LHCN-M2 (cell line): ENCODE measurements at regions not wholly inside any gene's neighbourhood (a gene's known extent, or its start where the extent isn't known, plus 50 kb on each side); places are given as distances from the start of the nearest gene placed in this dataset.

ENCODE experiments used
- DNase-seq: peaks from one replicate; pipeline ENCODE4 v3.0.0-alpha.2; 2012; ENCODE audit warnings: low read depth

DNA sequence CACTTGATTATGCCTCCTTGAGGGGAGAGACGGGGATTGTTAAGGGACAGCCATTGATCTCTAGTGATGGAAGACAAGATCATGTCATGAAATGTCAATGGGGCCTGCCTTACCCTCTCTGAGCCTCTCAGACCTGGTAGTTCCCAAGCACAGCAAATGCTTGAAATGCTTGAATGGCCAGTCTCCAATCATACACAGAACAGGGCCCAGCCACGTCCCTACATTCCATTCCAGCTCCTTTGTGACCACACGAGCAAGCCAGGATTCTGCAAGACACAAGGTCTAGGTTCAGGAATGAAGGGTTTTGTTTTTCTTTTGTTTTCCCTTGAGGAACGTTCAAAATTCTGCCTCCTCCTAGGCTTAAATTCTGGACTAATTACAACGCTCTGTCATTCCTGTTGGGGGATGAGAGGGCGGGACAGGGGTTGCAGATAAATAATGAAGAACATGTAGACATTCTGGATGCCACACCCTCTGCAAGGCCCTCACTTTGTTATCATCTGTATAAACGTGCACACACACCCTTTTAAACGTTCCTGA lies 98.1 kb upstream of the YPEL5 start:
- DNase-seq: no peak

DNA sequence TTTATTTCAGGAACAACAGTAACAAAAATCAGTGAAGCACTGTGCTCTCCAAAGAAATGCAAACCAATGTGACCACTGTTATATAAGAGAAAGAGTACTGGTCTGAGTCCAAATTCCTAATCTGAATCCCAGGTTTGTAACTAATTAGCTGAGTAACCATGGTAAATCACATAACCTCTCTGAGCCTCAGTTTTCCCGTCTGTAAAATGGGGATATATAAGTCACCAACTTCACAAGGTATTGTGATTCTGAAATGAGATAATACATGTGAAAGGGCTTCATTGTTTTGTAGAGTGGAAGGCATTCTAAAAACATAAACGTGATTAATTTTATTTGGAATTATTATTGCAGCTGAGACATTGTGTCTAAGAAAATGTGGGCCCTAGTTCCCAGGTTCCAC lies 91.3 kb upstream of the YPEL5 start:
- DNase-seq: no peak

DNA sequence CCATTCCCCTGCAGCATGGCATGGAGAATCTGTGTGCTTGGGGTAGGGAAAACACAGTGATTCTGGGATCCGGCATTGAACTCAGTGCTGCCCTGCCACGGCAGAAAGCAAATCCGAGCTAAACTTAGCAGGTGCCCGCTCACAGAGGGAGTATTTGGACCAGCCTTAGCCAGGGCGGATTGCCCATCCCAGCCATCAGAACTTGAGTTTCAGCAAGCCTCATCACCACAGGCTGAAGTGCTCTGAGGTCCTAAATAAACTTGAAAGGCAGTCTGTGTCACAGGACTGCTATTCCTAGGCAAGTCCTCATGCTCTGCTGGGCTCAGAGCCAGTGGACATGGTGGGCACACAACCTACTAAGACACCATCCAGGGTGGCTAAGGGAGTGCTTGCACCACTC lies 86.2 kb upstream of the YPEL5 start:
- DNase-seq: no peak

DNA sequence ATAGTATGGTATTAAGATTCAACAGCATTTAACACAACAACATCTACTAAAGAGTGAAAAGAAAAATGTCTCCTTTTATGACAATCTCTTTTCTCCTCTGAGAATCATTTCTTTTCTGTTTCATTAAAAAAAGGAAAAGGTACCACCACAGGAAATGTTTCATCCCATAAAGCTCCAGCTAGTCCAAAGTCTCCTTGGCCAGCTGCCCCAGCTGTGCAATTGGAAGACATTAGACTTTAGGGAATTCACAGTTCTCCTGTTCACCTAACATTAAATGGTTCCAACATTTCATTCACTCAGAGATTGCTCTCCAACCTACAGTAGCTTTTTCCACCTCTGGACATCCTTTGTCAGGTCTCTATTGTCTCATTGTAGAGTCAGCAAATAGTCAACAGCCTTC lies 78.7 kb upstream of the YPEL5 start:
- DNase-seq: no peak

DNA sequence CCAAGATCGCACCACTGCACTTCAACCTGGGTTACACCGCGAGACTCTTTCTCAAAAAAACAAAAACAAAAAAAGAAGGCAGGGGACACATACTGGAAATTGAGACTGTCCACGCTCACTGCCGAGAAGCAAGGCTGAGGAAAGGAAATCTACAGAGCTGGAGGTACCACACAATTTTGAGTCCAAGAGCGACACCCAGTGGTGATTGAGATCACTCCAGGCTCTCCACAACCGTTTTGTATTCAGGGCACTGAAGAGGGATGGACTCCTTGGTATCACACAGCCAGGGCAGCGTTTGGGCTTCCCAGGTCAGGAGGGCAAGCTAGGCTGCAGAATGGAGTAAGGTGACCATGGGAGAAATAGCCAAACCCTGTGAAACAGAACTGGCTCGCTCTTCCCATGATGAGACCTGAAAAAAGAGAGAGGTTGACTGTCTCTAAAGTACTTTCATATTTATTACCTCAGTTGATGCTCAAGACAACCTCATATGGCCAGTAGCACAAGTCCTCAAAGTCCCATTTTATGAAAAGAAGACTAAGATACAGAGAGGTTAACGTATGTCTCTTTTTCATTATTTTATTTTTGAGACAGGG lies 74.5 kb upstream of the YPEL5 start:
- peak; percentile 70 for DNase-seq

DNA sequence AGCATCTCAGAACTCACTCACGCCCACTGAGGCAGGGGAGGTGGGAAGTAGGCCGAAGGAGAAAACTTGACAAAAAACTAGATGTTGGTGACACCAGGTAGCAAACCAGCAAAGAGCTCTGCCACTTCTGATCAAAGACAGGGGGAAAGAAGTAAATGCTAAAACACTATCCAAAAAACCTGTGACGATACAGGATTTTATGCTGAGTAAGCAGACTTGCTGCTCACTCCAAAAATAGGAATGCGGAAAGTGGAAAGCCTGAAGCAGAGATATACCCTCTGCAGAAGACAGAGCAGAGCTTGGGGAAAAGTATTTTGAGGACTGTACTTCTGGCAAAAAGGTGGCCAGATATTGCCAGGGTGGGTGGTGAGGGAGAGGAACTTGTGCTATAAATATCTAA lies 73.3 kb upstream of the YPEL5 start:
- no peak for DNase-seq

DNA sequence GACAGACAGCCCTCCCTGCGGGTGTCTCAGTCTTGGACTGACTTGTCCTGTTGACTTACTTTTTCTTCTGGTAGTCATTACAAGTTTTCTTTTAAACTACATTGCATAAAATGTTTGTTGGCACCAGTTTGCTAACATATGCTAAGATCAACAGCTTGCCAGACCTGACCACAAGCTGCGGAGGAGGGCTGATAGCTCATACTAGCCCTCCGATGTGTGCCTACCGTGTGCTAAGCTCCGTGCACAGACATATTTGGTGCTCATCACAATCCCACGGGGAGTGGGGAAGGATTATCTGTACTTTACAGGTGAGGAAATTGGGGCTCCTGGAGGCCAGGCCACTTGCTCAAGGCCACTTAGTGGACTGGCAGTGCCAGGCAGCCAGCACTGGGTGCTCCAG lies 72.8 kb upstream of the YPEL5 start:
- no peak for DNase-seq

DNA sequence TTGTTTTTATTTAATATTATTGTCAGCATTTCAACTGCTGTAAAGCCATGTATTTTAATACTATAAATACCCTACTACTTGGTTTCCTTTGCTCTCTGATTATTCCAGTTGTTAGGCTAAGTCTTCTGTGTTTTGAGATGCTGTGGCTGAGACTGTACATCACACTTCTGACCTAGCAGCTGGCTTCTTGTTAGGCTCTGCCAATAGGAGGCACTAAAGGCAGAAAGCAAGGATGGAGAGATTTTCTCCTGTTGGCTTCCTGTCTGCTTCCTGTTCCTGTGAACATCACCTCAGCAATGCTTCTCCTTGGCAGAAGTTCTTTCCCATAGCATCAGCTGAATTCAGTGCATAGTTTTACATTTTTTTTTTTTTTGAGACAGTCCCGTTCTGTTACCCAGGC lies 68.3 kb upstream of the YPEL5 start:
- DNase-seq: no peak

DNA sequence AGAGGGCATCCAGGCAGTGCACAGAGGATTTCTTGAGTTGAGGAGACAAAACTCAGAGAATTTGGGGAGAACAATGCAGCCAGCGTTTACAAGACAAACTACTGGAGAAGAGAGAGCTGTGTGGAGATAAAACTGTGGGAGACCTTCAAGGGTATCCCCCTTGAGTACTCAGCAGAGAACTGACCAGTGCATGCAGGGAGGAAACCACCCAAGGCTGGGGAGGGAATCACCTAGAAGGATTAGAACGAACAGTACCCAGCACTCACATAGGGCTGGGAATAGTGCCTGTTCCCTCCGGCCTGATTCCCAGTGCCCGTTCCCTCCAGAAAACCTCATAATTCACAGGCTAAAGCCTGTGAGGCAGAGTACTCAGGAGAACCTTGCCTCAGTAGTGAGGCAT lies 61.9 kb upstream of the YPEL5 start:
- DNase-seq: no peak

DNA sequence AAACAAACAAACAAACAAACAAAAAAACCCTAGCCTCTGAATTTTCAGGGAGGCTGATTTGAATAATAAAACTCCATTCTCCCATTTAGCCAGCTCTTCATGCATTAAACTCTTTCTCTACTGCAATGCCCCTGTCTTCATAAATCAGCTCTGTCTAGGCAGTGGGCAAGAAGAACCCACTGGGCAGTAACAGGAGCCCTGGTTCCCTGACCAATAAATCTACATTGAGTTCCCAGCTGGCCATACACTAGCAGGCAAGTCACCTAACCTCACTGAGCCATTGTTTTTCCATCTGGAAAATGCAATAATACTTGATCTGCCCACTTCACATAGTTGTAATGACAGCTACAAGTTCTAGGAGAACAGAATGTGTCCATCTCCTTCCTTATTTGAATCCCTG lies 57.6 kb upstream of the YPEL5 start:
- DNase-seq: no peak

DNA sequence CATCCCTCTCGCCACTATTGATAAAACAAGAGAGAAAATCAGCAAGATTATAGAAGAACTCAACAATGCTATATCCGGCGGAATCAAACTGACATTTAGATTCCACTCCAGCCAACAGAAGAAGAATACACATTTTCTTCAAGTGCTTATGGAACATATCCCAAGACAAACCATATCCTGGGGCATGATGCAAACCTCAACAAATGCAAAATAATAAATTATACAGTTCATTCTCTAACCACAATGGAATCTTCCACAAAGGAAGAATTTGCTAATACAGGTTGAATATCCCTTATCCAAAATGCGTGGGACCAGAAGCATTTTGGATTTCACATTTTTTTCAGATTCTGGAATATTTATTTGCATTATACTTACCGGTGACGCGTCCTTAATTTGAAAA lies 51.4 kb upstream of the YPEL5 start:
- no peak for DNase-seq

DNA sequence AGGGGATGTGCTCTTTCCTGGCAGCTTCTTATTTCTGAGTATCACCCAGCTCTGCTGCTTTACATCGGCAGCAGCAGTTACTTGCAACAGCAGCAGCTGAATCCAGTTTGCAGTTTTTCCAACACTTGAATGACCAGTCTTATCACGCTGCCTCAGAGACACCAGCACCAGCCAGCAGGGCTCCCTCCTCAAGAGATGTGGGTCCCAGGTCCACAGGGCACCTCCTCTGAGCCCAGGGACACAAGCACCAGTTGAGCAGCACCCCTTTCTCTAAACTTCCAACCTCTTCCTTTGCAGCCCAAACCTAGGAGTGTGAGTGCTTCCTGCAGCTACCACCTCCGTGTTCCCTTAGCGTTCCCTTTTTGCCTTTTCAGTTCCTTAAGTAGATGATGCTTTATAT lies 50.4 kb upstream of the YPEL5 start:
- DNase-seq: no peak
